HG03469 (cell line): ENCODE measurements at regions not wholly inside any gene's neighbourhood (a gene's known extent, or its start where the extent isn't known, plus 50 kb on each side); places are given as distances from the start of the nearest gene placed in this dataset.

Source experiments
- ATAC-seq: cut with Tn5 transposase; IDR thresholded peaks from one replicate; pipeline ENCODE4 v1.9.1; 2021; ENCODE audit warnings: mild to moderate bottlenecking, moderate library complexity, moderate number of reproducible peaks; ENCODE audit not compliant: unreplicated experiment

GRCh38 chr3:72351536-72351935 lies 496.7 kb downstream of the SHQ1 start:
- no peak for ATAC-seq

GRCh38 chr3:72350761-72351505 lies 497.3 kb downstream of the SHQ1 start:
- ATAC-seq, result no peak

- no peak for ATAC-seq
These were observed 499.9 kb downstream of the SHQ1 start for GRCh38 chr3:72348357-72348756.

- no peak for ATAC-seq
These were observed 500.4 kb downstream of the SHQ1 start for GRCh38 chr3:72347819-72348319.

- no peak for ATAC-seq
These were observed 501.7 kb downstream of the SHQ1 start for GRCh38 chr3:72346526-72346926.

GRCh38 chr3:72345980-72346379 lies 502.3 kb downstream of the SHQ1 start:
- no peak for ATAC-seq

GRCh38 chr3:72345237-72345878 lies 502.9 kb downstream of the SHQ1 start:
- ATAC-seq, result no peak

GRCh38 chr3:72344647-72345046 lies 503.6 kb downstream of the SHQ1 start:
- no peak for ATAC-seq

GRCh38 chr3:72344236-72344635 lies 504.0 kb downstream of the SHQ1 start:
- ATAC-seq, result no peak

- no peak for ATAC-seq
These were observed 505.2 kb downstream of the SHQ1 start for GRCh38 chr3:72343078-72343477.

- no peak for ATAC-seq
These were observed 505.8 kb downstream of the SHQ1 start for GRCh38 chr3:72342450-72342849.

GRCh38 chr3:72341920-72342319 lies 506.3 kb downstream of the SHQ1 start:
- ATAC-seq, result no peak

GRCh38 chr3:72341380-72341770 lies 506.9 kb downstream of the SHQ1 start:
- no peak for ATAC-seq

- ATAC-seq, result no peak
These were observed 507.5 kb downstream of the SHQ1 start for GRCh38 chr3:72340476-72341379.

GRCh38 chr3:72340056-72340455 lies 508.2 kb downstream of the SHQ1 start:
- no peak for ATAC-seq

GRCh38 chr3:72339670-72340030 lies 508.6 kb downstream of the SHQ1 start:
- ATAC-seq, result no peak

- ATAC-seq, result no peak
These were observed 509.1 kb downstream of the SHQ1 start for GRCh38 chr3:72338942-72339669.

- ATAC-seq, result no peak
These were observed 509.9 kb downstream of the SHQ1 start for GRCh38 chr3:72338082-72338941.

GRCh38 chr3:72337480-72337855 lies 510.8 kb downstream of the SHQ1 start:
- ATAC-seq, result no peak
